Osteocyte (in vitro differentiated cells): ENCODE measurements at regions not wholly inside any gene's neighbourhood (a gene's known extent, or its start where the extent isn't known, plus 50 kb on each side); places are given as distances from the start of the nearest gene placed in this dataset.

Experiments
- DNase-seq: peaks from one replicate; pipeline ENCODE4 v3.0.0; 2021; ENCODE audit warnings: mixed read lengths; ENCODE audit not compliant: unreplicated experiment; ENCODE audit errors: extremely low spot score
- H3K27ac Mint-ChIP-seq: one replicate; pipeline ENCODE4 v1.8.0; 2021; ENCODE audit warnings: mild to moderate bottlenecking, mixed read lengths; ENCODE audit not compliant: unreplicated experiment
- H3K27me3 Mint-ChIP-seq: one replicate; pipeline ENCODE4 v1.8.0; 2021; ENCODE audit warnings: mixed read lengths; ENCODE audit not compliant: unreplicated experiment
- H3K36me3 Mint-ChIP-seq: one replicate; pipeline ENCODE4 v1.8.0; 2021; ENCODE audit warnings: mixed read lengths; ENCODE audit not compliant: unreplicated experiment
- H3K4me1 Mint-ChIP-seq: one replicate; pipeline ENCODE4 v1.8.0; 2021; ENCODE audit warnings: mixed read lengths; ENCODE audit not compliant: unreplicated experiment
- H3K4me3 Mint-ChIP-seq: one replicate; pipeline ENCODE4 v1.8.0; 2021; ENCODE audit warnings: mild to moderate bottlenecking, moderate library complexity, mixed read lengths; ENCODE audit not compliant: unreplicated experiment
- H3K9me3 Mint-ChIP-seq: one replicate; pipeline ENCODE4 v1.8.0; 2021; ENCODE audit warnings: mixed read lengths; ENCODE audit not compliant: unreplicated experiment
- CTCF ChIP-seq: fragments of 200-600 bp; sonication (generic); IDR thresholded peaks from 2 replicates; pipeline ENCODE4 v1.5.0; 2021; ENCODE audit warnings: antibody characterized with exemption, mild to moderate bottlenecking, moderate library complexity

DNA sequence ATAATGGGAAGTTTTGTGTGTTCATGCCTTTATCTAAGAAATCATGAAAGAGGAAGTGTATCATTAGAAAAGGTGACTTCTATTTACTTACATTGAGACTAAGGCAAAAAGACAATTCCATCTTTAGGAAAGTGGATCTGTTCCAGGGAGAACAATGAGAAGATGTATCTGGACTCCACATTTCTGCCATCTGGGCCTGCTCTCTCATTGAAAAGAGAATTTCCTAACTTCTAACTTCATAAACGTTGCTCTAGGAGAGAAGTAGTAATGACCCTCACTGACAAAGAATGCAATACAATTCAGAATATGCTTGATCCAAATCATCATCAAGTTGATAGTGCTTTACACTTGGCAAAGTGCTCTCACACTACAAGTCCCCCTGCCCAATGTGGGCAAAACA, 294.2 kb downstream of the OGFRL1 start:
- Mint-ChIP-seq H3K4me1 (peaks cover 6% of the 10 kb centered on the region), H3K27ac (no peak overlapping the region), H3K36me3 (no peaks in the 10 kb centered on the region), H3K9me3 (no peaks in the 10 kb centered on the region), H3K4me3 (no peak overlapping the region), H3K27me3 (no peaks in the 10 kb centered on the region)
- DNase-seq: no peak
- TF ChIP-seq CTCF: no peak

GRCh38 chr6:71584712-71585436, 296.3 kb downstream of the OGFRL1 start:
- Mint-ChIP-seq H3K9me3 (no peaks in the 10 kb centered on the region), H3K36me3 (no peaks in the 10 kb centered on the region), H3K27me3 (no peaks in the 10 kb centered on the region), H3K4me3 (no peak overlapping the region), H3K27ac (no peak overlapping the region), H3K4me1 (peaks cover 2% of the 10 kb centered on the region)
- TF ChIP-seq CTCF: no peak
- DNase-seq: no peak

- H3K4me3 Mint-ChIP-seq: no peak overlapping the region
- TF ChIP-seq CTCF: no peak
- H3K27ac Mint-ChIP-seq: no peak overlapping the region
- no peaks in the 10 kb centered on the region for H3K4me1 Mint-ChIP-seq
- H3K27me3 Mint-ChIP-seq: no peaks in the 10 kb centered on the region
- H3K36me3 Mint-ChIP-seq: no peaks in the 10 kb centered on the region
- no peaks in the 10 kb centered on the region for H3K9me3 Mint-ChIP-seq
- no peak for DNase-seq
Observed at GRCh38 chr6:71585472-71585871, 296.9 kb downstream of the OGFRL1 start.

DNA sequence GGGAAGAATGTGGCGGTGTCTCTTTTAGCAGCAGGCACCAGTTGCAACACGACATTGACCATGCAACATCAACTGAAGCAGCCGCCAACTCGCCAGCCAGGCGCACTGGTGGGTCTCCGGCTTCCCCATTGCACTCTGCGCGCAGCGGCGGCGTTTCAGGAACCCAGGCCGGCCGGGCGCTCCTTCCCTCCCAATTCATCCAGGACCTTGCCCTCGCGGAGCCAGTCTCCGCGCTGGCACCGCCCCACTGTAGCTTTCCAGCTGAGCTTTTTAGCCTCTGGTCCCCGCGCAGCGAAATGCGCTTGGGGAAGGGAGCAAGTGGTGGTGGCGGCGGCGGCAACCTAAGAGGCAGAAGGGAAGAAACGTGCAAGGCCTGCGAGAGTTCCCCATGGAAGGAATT, 297.9 kb upstream of the RIMS1 start:
- no peak for TF ChIP-seq CTCF
- no peaks in the 10 kb centered on the region for H3K4me1 Mint-ChIP-seq
- no peaks in the 10 kb centered on the region for H3K27me3 Mint-ChIP-seq
- DNase-seq: no peak
- no peaks in the 10 kb centered on the region for H3K36me3 Mint-ChIP-seq
- no peak overlapping the region for H3K4me3 Mint-ChIP-seq
- no peaks in the 10 kb centered on the region for H3K9me3 Mint-ChIP-seq
- H3K27ac Mint-ChIP-seq: no peak overlapping the region

DNA sequence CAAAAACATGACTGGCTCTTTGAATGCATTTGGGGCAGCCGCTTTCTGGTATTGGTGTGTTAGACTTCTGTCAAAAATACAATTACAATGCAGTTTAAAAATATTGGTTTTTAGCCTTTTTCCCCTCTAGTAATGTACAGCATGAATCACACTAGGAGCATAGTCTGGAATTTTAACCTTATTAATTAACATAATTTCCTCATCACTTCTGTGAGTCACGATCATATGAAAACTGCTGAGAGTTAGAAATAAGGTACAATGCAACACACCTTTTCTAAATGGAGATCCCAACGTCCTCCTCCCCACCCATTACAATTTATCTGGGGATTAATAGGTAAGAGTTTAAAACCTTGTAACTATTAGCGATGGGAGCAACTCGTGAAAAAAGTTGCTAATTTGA, 297.1 kb upstream of the RIMS1 start:
- no peak overlapping the region for H3K4me3 Mint-ChIP-seq
- no peaks in the 10 kb centered on the region for H3K36me3 Mint-ChIP-seq
- H3K9me3 Mint-ChIP-seq: no peaks in the 10 kb centered on the region
- H3K27me3 Mint-ChIP-seq: no peaks in the 10 kb centered on the region
- no peak for DNase-seq
- no peak for TF ChIP-seq CTCF
- no peak overlapping the region for H3K27ac Mint-ChIP-seq
- no peaks in the 10 kb centered on the region for H3K4me1 Mint-ChIP-seq
